GM18951 (cell line): ENCODE measurements at regions not wholly inside any gene's neighbourhood (a gene's known extent, or its start where the extent isn't known, plus 50 kb on each side); places are given as distances from the start of the nearest gene placed in this dataset.

Experiments used
- POLR2A ChIP-seq: IDR thresholded peaks from 4 replicates; pipeline ENCODE4 v1.6.1; 2011; ENCODE audit warnings: mild to moderate bottlenecking; ENCODE audit not compliant: insufficient read length, insufficient read depth; ENCODE audit errors: extremely low read depth
- in situ Hi-C: fragments of 300-500 bp; cut with MboI; formaldehyde crosslinking; loops from one replicate; pipeline ENCODE4 v1.12.0; 2022; ENCODE audit warnings: low sequenced_read_pairs, mixed read lengths, inconsistent platforms; ENCODE audit not compliant: unreplicated experiment

DNA sequence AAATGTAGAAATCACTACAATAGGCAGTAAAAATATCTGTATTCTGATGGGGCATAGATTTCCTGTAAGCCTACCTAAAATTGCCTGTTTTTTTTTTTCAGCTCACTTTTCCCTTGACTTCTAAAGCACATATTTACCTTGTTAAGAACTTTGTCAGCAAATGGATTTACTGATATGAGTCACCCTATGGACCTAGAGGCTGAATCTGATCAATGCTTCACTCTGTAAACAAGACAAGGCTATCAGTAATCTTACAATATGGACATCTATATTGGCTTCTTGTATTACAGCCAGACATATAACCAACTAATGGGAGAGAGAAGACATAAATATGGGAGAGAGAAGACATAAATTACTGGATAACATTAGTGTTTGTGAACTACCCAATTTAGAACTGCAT lies 792.7 kb upstream of the CHD1 start:
- TF ChIP-seq POLR2A = no peak
- in situ Hi-C loops = no loop called here

DNA sequence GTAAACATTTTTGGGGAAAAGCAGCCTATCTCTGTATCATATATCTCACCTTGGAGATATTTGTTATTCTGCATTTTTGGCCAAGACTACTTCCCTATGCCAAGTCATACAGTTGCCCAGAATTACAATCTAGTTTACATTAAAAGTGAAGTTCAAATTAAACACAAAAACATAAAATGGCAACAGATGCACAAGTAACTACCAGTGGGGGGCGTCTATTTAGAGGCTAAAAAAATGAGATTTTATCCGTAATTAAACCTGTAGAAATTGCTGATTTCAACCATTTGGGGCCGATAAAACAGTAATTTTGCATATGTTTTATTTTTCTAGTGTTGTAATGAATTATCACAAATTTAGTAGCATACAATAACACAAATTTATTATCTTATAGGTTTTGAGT lies 787.1 kb upstream of the CHD1 start:
- in situ Hi-C loops = no loop called here

DNA sequence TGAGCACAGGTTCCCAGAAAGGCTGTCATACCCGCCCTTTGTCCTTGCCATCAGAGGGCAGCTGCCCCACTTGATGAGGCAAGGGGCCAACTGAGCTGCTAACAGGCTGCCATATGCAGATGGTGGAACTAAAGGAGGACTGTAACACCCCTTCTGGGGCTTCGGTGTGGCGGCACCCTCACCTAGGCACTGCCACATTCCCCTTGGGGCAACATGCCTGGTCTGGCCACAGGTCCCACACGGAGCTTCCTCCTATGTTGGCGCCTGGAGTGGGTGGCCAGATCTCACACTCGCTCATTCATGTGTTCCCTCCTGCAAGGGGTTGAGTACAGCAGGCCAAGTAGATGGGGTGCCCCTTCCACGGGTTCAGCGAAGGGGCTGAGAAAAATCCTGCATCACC lies 777.4 kb upstream of the CHD1 start:
- in situ Hi-C loops = no loop called here
- TF ChIP-seq POLR2A = no peak

More for the DNA sequence above, 787.1 kb upstream of the CHD1 start:
- TF ChIP-seq POLR2A = no peak

DNA sequence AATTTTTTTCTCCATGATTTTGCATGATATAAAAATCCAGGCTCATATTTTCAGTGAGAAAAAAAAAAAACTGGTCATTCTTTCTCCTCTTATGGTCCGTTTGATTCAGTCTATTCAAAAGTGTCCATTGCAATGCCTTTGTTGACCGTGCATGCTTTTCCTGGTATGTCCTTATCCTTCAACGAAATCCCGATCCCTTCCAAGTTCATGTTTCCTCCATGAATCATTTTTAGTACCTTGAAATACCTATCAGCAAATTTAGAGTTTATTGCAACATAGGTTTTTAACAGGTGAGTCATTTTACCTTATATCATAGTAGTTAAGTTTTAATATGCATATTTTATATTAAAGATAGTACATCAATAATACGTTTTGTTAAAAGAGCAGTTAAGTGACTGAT lies 773.8 kb upstream of the CHD1 start:
- TF ChIP-seq POLR2A = no peak
- in situ Hi-C loops = no loop called here

DNA sequence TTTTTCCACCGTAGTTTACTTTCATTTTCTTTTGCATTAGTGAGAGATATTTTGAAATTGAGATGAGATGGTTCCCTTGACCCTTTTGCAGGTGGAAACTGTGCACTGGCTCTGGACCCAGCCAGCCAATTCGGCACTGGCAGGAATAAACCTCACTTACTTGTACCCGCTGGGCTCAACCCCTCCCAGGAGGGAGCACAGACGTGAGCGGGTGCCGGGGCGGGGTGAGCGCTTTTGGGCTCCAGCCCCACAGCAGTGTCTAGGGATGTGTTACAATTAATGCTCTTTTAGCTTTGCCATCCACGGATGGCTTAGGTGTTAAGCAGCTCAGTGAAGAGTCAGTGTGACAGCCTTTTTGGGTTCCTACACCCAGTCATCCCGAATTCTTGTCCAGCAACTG lies 766.1 kb upstream of the CHD1 start:
- in situ Hi-C loops = no loop called here
- no peak for TF ChIP-seq POLR2A

DNA sequence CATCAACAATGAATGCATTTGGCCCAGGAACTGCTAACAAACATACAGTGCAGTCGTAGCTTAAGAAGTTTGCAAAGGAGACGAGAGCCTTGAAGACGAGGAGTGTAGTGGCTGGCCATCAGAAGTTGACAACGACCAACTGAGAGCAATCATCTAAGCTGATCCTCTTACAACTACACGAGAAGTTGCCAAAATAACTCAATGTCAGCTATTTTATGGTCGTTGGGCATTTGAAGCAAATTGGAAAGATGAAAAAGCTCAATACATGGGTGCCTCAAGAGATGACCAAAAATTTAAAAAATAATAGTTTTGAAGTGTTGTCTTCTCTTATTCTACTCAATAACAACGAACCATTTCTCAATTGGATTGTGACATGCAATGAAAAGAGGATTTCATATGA lies 757.7 kb upstream of the CHD1 start:
- no peak for TF ChIP-seq POLR2A
- in situ Hi-C loops = no loop called here

DNA sequence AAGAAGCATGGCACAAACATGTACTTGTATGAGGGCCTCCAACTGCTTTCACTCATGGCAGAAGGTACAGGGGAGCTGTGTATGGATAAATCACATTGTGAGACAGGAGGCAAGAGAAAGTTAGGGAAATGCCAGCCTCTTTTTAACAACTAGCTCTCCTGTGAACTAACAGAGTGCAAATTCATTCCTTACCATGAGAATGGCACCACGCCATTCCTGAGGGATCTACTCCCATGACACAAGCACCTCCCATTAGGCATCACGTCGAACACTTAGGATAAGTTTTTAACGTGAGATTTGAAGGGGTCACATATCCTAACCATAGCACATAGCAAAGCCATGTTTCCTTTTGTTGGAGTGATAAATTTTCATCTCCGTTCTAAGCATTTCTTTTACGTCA lies 747.2 kb upstream of the CHD1 start:
- in situ Hi-C loops = no loop called here
- no peak for TF ChIP-seq POLR2A

DNA sequence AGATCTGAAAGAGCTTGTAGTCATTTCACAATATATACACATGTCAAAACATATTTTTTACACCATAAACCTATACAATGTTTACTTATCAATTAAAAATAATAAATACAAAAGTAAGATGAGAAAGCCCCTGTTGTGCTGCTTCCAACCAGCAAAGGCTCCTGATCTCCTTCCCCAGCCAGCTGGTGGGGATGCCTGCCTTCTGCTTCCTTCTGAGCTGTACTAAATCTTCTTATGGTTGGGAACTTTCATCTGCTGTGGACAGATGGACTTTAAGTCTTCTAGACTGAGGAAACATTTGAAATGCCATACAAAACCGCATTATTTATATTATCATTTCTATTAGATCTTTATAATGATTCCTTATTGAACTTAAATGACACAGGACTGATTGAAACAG lies 745.3 kb upstream of the CHD1 start:
- no peak for TF ChIP-seq POLR2A
- in situ Hi-C loops = no loop called here

DNA sequence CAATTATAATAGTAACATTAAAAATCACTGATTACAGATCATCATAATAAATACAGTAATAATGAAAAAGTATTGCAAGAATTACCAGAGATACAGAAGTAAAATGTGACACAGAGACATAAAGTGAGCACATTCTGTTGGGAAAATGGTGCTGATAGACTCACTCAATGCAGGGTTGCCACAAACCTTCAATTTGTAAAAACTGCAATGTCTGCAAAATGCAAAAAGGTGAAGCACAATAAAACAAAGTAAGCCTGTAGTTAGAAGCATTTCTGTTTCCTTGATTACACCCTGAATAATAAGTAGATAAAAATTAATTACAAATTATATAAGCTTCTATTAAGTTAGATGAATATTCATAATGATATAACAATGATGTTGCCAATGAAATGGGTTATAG lies 736.2 kb upstream of the CHD1 start:
- no peak for TF ChIP-seq POLR2A

DNA sequence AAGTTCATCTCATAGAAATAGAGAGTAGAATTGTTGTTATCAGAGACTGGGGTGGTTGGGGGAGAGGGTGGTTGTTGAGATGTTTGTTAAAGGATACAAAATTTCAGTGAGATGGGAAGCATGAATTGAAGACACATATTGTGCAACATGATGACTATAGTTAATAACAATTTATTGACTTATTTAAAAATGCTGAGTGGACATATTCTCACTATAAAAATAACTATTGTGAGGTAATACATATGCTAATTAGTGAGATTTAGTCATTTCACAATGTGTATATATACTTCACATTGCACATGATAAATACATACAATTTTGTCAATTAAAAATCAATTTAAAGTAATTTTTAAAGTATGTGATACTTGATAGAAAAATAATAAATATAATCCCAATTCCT lies 722.5 kb upstream of the CHD1 start:
- in situ Hi-C loops = no loop called here
- no peak for TF ChIP-seq POLR2A

More for the DNA sequence above, 736.2 kb upstream of the CHD1 start:
- in situ Hi-C loops = no loop called here

DNA sequence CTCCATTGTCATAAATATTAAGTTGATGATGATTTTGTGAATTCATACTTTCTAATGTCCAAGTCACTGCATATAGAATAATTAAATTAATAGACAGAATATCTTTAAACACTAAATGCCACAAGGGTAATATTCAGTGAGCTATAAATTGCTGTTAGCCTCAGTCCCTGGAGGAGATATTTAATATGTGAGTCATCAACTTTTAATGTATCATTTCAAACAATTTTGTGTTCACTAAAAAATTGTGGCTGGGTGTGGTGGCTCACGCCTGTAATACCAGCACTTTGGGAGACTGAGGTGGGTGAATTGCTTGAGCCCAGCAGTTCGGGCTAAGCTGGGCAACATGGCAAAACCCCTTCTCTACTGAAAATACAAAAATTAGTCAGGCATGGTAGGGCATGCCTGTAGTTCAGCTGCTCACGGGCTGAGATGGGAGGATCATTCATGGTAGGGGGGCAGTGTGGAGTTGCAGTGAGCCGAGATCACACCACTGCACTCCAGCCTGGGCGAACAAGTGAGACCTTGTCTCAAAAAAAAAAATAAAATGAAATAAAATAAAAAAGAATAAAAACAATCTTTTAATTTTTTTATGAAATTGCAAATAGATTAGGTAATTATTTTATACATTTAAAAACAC lies 717.3 kb upstream of the CHD1 start:
- no peak for TF ChIP-seq POLR2A
- in situ Hi-C loops = no loop called here

DNA sequence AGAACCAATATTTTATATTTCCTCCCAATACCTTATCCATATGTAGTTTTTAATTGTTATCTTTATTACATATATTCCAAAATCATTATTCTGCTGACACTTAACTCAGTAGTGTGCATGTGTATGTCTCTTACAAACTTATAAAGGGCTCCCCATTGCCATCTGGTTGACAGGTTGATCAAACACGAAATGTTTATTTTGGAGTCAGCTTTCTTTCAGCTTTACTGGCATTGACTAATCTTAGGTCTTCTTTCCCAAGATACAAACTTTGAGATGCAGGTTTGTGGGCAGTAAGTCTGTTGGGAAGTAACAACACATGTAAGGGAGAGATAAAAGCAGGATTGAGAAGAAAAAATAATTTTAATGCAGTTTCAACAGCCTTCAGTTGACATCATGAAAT lies 716.0 kb upstream of the CHD1 start:
- in situ Hi-C loops = no loop called here
- TF ChIP-seq POLR2A = no peak

DNA sequence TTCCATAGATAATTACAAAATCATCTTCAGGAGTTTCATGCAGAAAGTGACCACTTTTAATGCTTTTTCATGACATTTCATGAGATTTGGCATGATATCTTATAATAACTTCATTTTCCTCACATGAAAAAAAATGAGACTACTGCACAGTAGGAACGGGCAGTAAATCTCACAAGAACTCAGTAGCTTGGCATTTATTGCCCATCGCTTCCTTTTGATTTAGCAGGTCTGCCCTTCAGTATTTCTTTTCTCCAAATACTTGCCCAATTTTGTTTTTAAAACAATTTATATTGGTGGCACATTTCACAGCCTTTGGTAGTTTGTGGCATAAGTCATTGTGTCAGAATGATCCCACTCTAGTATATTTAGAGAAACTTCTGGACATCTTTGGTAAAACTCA lies 711.8 kb upstream of the CHD1 start:
- no peak for TF ChIP-seq POLR2A
- in situ Hi-C loops = no loop called here

DNA sequence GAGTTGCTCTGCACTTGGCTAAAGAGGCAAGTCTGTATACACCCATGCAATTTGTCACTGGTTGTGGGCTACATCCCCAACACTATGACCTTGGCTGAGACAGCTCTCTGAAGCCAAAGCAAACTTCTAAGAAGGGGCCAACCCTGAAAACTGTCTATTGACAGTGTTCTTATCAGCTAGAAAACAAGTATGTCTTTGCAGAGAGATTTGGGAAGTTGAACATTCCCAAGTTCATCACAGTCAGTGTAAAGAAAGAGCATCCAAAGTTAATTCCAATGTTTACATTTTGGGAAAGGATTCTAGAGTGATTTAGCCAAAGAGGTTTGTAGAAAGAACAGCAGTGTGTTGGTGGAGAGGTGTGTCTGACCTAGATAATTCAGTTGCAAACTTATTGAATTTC lies 711.1 kb upstream of the CHD1 start:
- no peak for TF ChIP-seq POLR2A
- in situ Hi-C loops = no loop called here

DNA sequence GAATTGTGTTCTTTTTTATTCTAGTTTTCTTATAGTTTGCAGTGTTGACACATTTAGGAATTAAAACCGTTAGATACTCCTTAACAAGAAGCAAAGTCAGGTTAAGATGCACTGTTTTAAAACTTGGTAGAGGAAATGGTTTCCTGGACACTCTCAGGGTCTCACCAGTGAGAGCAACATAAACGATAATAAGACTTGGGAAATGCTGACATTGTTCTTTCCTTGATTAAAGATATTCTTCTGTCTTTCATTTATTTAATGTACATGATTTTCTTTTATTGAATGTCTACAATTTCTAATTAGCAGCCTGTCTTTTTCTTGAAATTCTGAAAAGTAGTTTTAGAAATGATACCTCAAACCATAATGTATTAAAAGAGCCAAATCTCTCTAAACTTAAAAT lies 707.9 kb upstream of the CHD1 start:
- no peak for TF ChIP-seq POLR2A

DNA sequence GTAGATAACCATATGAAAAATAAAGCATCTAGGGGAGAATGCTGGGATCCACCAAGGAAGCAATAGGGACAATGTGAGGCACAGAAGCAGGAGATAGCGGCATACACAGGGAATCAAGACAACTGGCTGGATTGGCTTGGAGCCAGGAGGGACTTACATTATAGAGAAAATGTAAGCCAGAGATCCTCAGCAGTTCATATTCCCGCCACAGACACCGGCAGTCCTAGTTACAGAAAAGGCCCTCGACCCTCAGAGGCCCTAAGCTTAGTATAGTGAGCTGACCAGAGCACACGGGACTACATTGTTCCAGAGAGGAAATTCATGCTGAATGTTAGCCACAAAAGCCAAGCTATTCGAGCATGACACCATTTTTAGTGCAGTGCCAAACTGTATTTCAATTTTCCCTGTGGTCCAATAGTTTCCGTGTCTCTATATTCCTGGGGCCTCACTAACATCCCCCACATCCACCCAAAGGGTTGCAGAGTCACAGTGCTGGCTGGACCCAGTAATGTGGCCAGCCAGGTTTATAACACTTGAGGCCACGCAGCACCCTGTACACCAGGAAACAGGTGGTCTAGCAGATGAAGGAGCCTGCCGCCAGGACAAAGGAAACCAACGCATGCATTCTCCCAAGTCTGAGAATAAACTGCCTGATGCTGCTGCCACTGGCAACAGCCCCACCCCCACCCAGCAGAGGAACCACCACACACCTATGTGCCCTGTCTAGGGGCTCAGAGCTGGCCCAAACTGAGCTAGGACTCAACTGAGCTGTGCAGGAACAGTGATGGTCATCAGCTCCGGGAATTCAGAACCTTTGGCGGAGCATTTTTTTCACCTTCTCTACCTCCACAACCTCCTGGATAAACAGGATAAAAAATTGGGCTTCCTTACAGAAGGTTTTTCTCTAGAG lies 693.2 kb upstream of the CHD1 start:
- no peak for TF ChIP-seq POLR2A
- in situ Hi-C loops = no loop called here

More for the DNA sequence above, 707.9 kb upstream of the CHD1 start:
- in situ Hi-C loops = no loop called here
